K562 (cell line): ENCODE measurements at regions not wholly inside any gene's neighbourhood (a gene's known extent, or its start where the extent isn't known, plus 50 kb on each side); places are given as distances from the start of the nearest gene placed in this dataset.

ENCODE experiments used
- ATAC-seq: fragments of 200-7000 bp; cut with Tn5 transposase; 3 replicates; pipeline ENCODE4 v1.9.1; 2020; ENCODE audit warnings: moderate library complexity
- BruUV-seq: library from RNA; stranded (reverse); fragments of 400-500 nt; replicated peaks from 2 replicates; lab custom pipeline; 2021; lab: Mats Ljungman, UMichigan
- CTCF ChIA-PET: fragments of 300-600 bp; formaldehyde crosslinking; extraction: SDS; loops from one replicate; lab custom pipeline; 2021; ENCODE audit warnings: low intra/inter-chr PET ratio; lab: Yijun Ruan, JAX
- POLR2A ChIA-PET: fragments of 300-600, 350-650 bp; sonication (Branson Sonifier 250); formaldehyde crosslinking; extraction: SDS; loops from one replicate; lab custom pipeline; 2021; ENCODE audit warnings: antibody characterized with exemption, inconsistent platforms; lab: Yijun Ruan, JAX
- DNase-seq, 4 experiments: peaks; one replicate each; pipeline versions ENCODE4 v3.0.0 to v3.0.0-alpha.2; 2011 to 2018; ENCODE audit warnings: low spot score in 3 of 4, mixed read lengths in 3 of 4; ENCODE audit errors: extremely low read depth in 1 of 4
- FAIRE-seq: peaks from 2 replicates; lab custom pipeline; 2011; peaks lifted over from hg19 to GRCh38; lab: Jason Lieb, UNC
- H2AFZ ChIP-seq: 2 replicates; pipeline ENCODE4 v1.6.0; 2011; ENCODE audit warnings: low read depth, low read length, control low read depth, inconsistent platforms
- H3K27ac ChIP-seq: fragments of 200-600 bp; 3 replicates; pipeline ENCODE4 v1.8.0; 2011; ENCODE audit warnings: low read depth, mild to moderate bottlenecking, control low read depth, inconsistent platforms, low read length, moderate library complexity, mixed read lengths; ENCODE audit errors: extremely low read depth
- H3K27me3 ChIP-seq, 2 experiments: fragments of 300-600 bp in 1 of 2; 2 replicates in 1 of 2; 3 replicates in 1 of 2; pipeline versions ENCODE4 v1.6.0 to v1.8.0; 2011; ENCODE audit warnings: inconsistent platforms in 2 of 2, low read length in 2 of 2, mild to moderate bottlenecking in 1 of 2, mixed read lengths in 1 of 2, moderate library complexity in 1 of 2; ENCODE audit not compliant: control insufficient read depth in 2 of 2, insufficient read depth in 2 of 2
- H3K36me3 ChIP-seq: fragments of 300-600 bp; 3 replicates; pipeline ENCODE4 v1.8.0; 2011; ENCODE audit warnings: mild to moderate bottlenecking, low read length, inconsistent platforms; ENCODE audit not compliant: control insufficient read depth, insufficient read depth
- H3K4me1 ChIP-seq, 2 experiments: fragments of 200-600 bp in 1 of 2; replicated peaks in 1 of 2; 2 replicates in 1 of 2; 3 replicates in 1 of 2; pipeline versions ENCODE4 v1.5.1 to v1.8.0; 2011; ENCODE audit warnings: inconsistent platforms in 2 of 2, low read length in 2 of 2, mild to moderate bottlenecking in 1 of 2, mixed read lengths in 1 of 2, moderate library complexity in 1 of 2; ENCODE audit not compliant: control insufficient read depth in 2 of 2, insufficient read depth in 2 of 2
- H3K4me2 ChIP-seq: 2 replicates; pipeline ENCODE4 v1.6.1; 2011; ENCODE audit warnings: low read length, control low read depth, inconsistent platforms, mixed read lengths; ENCODE audit not compliant: insufficient read depth
- H3K4me3 ChIP-seq: fragments of 200-600 bp; sonication (generic), shearing (Covaris generic); 2 replicates; pipeline ENCODE4 v1.5.1; 2016; ENCODE audit warnings: control low read depth, inconsistent platforms
- H3K79me2 ChIP-seq: fragments of 200-600 bp; 3 replicates; pipeline ENCODE4 v1.8.0; 2011; ENCODE audit warnings: low read length, inconsistent platforms; ENCODE audit not compliant: control insufficient read depth, insufficient read depth
- H3K9ac ChIP-seq, 2 experiments: 2 replicates each; pipeline versions ENCODE4 v1.6.0 to v1.6.1; 2011; ENCODE audit warnings: low read depth in 2 of 2, low read length in 2 of 2, control low read depth in 1 of 2, inconsistent platforms in 1 of 2, mild to moderate bottlenecking in 1 of 2, mixed read lengths in 1 of 2; ENCODE audit not compliant: insufficient read depth in 1 of 2
- H3K9me1 ChIP-seq: one replicate; pipeline ENCODE4 v1.6.0; 2011; ENCODE audit warnings: inconsistent platforms, mild to moderate bottlenecking, low read length, moderate library complexity; ENCODE audit not compliant: control insufficient read depth, insufficient read depth
- H3K9me3 ChIP-seq: replicated peaks from 2 replicates; pipeline ENCODE4 v1.5.1; 2011; ENCODE audit warnings: low read depth, low read length, inconsistent platforms; ENCODE audit not compliant: control insufficient read depth, insufficient read depth
- H4K20me1 ChIP-seq: replicated peaks from 2 replicates; pipeline ENCODE4 v1.6.1; 2011; ENCODE audit warnings: low read length, inconsistent platforms, mixed read lengths; ENCODE audit not compliant: control insufficient read depth, insufficient read depth
- C11orf30 ChIP-seq: fragments of 450-650 bp; IDR thresholded peaks from 2 replicates; pipeline ENCODE4 v1.6.1; 2016; ENCODE audit warnings: low read depth, mild to moderate bottlenecking
- CBX5 ChIP-seq: IDR thresholded peaks from 2 replicates; pipeline ENCODE4 v1.6.1; 2014; ENCODE audit warnings: low read depth, borderline replicate concordance
- FOXJ2 ChIP-seq: fragments of 200-800 bp; sonication (Bioruptor generic); IDR thresholded peaks from 2 replicates; pipeline ENCODE4 v1.6.1; 2016; ENCODE audit warnings: missing genetic modification characterization, missing compliant biosample characterization
- MAFF ChIP-seq: IDR thresholded peaks from 2 replicates; pipeline ENCODE4 v1.6.1; 2012; ENCODE audit warnings: low read length, improper control_type of control experiment
- MAFG ChIP-seq: fragments of 450-650 bp; conservative IDR thresholded peaks from 2 replicates; pipeline ENCODE4 v1.6.1; 2016; ENCODE audit warnings: missing genetic modification characterization, missing compliant biosample characterization
- MAFK ChIP-seq: IDR thresholded peaks from 2 replicates; pipeline ENCODE4 v1.6.1; 2011; ENCODE audit warnings: low read length, improper control_type of control experiment
- MTA1 ChIP-seq: fragments of 450-650 bp; IDR thresholded peaks from 2 replicates; pipeline ENCODE4 v1.6.1; 2017; ENCODE audit warnings: borderline replicate concordance
- PHF21A ChIP-seq: fragments of 450-650 bp; IDR thresholded peaks from 2 replicates; pipeline ENCODE4 v1.6.1; 2017; ENCODE audit warnings: low read depth, borderline replicate concordance
- SAFB2 ChIP-seq: fragments of 200-400 bp; formaldehyde crosslinking; IDR thresholded peaks from 2 replicates; pipeline ENCODE4 v1.6.1; 2018; ENCODE audit warnings: borderline replicate concordance, low read length, low read depth, moderate library complexity; ENCODE audit not compliant: severe bottlenecking
- ZNF175 ChIP-seq: fragments of 200-800 bp; sonication (Bioruptor generic); IDR thresholded peaks from 2 replicates; pipeline ENCODE4 v1.6.1; 2016; ENCODE audit warnings: low read depth, mild to moderate bottlenecking, missing genetic modification characterization, missing compliant biosample characterization
- ZNF316 ChIP-seq: fragments of 450-650 bp; IDR thresholded peaks from 2 replicates; pipeline ENCODE4 v1.6.1; 2016
- ZNF79 ChIP-seq: fragments of 250-450 bp; sonication (Bioruptor Pico); IDR thresholded peaks from 2 replicates; pipeline ENCODE4 v1.4.0; 2020; ENCODE audit warnings: low read depth, mild to moderate bottlenecking, moderate library complexity
- WGBS: fragments of 100-300 bp; shearing (Covaris generic); methylation state at CpG from one replicate; pipeline ENCODE4 v1.1.6; 2016; ENCODE audit warnings: low coverage, mixed read lengths; ENCODE audit not compliant: insufficient coverage; ENCODE audit errors: missing lambda C conversion rate; 5-methylcytosine and 5-hydroxymethylcytosine counted together
- in situ Hi-C: fragments of 300-500 bp; cut with MboI; formaldehyde crosslinking; loops from 4 replicates; pipeline ENCODE4 v1.15.0; 2018; ENCODE audit warnings: inconsistent platforms, mixed read lengths
- intact Hi-C: fragments of 100-400 bp; cut with micrococcal nuclease; formaldehyde crosslinking; loops from 2 replicates; pipeline ENCODE4 v1.14.2; 2022
- TF ChIP-seq, protein P1 (sequence below): sonication (generic); formaldehyde crosslinking; IDR thresholded peaks from 2 replicates; pipeline ENCODE4 v1.8.0; 2022; ENCODE audit warnings: mild to moderate bottlenecking, missing genetic modification reagents

DNA sequence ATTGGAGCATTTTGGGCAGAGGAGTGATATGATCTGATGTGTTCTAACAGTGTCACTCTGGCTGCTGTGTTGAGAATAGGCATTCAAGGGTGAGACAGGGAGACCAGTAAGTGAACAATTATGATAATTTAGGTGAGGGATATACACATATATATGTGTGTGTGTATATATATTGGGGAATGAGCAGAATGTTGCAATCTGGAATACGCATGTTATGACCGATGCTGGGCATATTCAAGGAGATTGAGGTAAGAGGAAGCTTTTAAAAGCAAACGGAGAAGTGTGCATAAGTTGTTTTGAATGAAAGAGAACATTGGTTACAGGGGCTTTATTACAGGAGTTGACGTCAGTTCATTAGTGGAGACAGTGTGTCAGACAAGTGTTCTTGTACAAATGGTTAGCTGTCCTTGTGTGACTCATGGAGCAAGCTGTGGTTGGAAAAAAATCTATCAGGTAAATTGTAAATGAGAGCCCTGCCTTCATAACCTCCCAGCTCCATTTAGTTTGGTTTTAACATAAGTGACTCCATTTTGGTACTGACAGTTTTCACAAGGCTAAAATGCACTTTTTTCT is 442.5 kb upstream of the LCORL start:
- ATAC-seq (no peak), DNase-seq (no peak), FAIRE-seq (no peak)
- TF ChIP-seq MTA1: no peak
- TF ChIP-seq PHF21A: no peak
- Histone ChIP-seq H4K20me1 (no peaks in the 10 kb centered on the region), H2AFZ (no peak overlapping the region), H3K9me1 (no peaks in the 10 kb centered on the region), H3K27me3 (no peaks in the 10 kb centered on the region), H3K9ac (no peak overlapping the region), H3K79me2 (no peaks in the 10 kb centered on the region), H3K27ac (no peak overlapping the region), H3K9me3 (no peaks in the 10 kb centered on the region), H3K4me1 (no peaks in the 10 kb centered on the region), H3K36me3 (no peaks in the 10 kb centered on the region), H3K4me3 (no peak overlapping the region), H3K4me2 (no peak overlapping the region)
- in situ Hi-C loops: no loop called here
- 3% methylated on average over 4 of the region's 4 CpGs for WGBS
- no TSS peak for BruUV-seq
- intact Hi-C loops: no loop called here
- ChIA-PET CTCF (no interaction called here), POLR2A (no interaction called here)

DNA sequence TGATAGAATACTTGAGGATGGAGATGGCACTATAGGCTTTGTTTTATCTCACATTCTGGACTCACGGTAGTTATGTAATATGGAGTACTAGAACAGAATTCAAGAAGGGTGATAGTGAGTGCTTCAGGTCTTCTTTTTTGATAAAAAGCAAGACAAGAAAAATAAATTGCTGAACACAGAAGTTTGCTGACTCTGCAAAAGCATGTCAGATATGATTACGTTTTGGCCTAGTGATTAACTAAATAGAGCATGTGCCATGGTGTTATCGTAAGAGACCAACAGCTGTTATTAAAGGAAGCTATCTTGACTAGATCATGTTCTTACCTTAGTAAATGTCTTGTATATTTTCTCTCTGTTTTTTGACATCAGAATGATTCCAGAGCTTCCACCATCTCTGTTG is 436.9 kb upstream of the LCORL start:
- no peak overlapping the region for H3K4me3 ChIP-seq
- no peak for DNase-seq
- TF ChIP-seq FOXJ2 (tag) (no peak), MAFG (tag) (peak; percentile 44), ZNF175 (CRISPR knock-in tag) (no peak), ZNF79 (no peak), SAFB2 (no peak), MAFK (peak; percentile 74), C11orf30 (peak; percentile 22; the same call in 1 of the 2 replicates), MAFF (peak; percentile 42), CBX5 (no peak), ZNF316 (peak; percentile 51)
- TF ChIP-seq, protein P1, sequence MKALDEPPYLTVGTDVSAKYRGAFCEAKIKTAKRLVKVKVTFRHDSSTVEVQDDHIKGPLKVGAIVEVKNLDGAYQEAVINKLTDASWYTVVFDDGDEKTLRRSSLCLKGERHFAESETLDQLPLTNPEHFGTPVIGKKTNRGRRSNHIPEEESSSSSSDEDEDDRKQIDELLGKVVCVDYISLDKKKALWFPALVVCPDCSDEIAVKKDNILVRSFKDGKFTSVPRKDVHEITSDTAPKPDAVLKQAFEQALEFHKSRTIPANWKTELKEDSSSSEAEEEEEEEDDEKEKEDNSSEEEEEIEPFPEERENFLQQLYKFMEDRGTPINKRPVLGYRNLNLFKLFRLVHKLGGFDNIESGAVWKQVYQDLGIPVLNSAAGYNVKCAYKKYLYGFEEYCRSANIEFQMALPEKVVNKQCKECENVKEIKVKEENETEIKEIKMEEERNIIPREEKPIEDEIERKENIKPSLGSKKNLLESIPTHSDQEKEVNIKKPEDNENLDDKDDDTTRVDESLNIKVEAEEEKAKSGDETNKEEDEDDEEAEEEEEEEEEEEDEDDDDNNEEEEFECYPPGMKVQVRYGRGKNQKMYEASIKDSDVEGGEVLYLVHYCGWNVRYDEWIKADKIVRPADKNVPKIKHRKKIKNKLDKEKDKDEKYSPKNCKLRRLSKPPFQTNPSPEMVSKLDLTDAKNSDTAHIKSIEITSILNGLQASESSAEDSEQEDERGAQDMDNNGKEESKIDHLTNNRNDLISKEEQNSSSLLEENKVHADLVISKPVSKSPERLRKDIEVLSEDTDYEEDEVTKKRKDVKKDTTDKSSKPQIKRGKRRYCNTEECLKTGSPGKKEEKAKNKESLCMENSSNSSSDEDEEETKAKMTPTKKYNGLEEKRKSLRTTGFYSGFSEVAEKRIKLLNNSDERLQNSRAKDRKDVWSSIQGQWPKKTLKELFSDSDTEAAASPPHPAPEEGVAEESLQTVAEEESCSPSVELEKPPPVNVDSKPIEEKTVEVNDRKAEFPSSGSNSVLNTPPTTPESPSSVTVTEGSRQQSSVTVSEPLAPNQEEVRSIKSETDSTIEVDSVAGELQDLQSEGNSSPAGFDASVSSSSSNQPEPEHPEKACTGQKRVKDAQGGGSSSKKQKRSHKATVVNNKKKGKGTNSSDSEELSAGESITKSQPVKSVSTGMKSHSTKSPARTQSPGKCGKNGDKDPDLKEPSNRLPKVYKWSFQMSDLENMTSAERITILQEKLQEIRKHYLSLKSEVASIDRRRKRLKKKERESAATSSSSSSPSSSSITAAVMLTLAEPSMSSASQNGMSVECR (CRISPR knock-in tag): no peak
- TF ChIP-seq, all 486 proteins: peak for 5
- FAIRE-seq (no peak), ATAC-seq (no peak)
- H3K4me1 ChIP-seq: no peaks in the 10 kb centered on the region
- intact Hi-C loops (no loop called here), in situ Hi-C loops (no loop called here)
- no peaks in the 10 kb centered on the region for H3K27me3 ChIP-seq
- no peak overlapping the region for H2AFZ ChIP-seq
- H3K36me3 ChIP-seq: no peaks in the 10 kb centered on the region
- no peak overlapping the region for H3K4me2 ChIP-seq
- H4K20me1 ChIP-seq: no peaks in the 10 kb centered on the region
- CTCF ChIA-PET: no interaction called here
- POLR2A ChIA-PET: no interaction called here
- no peaks in the 10 kb centered on the region for H3K79me2 ChIP-seq
- no peak overlapping the region for H3K9ac ChIP-seq
- H3K9me1 ChIP-seq: no peaks in the 10 kb centered on the region
- no peaks in the 10 kb centered on the region for H3K9me3 ChIP-seq
- BruUV-seq: no TSS peak
- no peak overlapping the region for H3K27ac ChIP-seq
- WGBS: 0% methylated on average over 3 of the region's 3 CpGs
